Liver (tissue), 3 donors: ENCODE measurements at regions not wholly inside any gene's neighbourhood (a gene's known extent, or its start where the extent isn't known, plus 50 kb on each side); places are given as distances from the start of the nearest gene placed in this dataset.

Experiments
- ATF3 ChIP-seq: IDR thresholded peaks from 2 replicates; pipeline ENCODE4 v1.6.1; 2016; ENCODE audit warnings: antibody characterized with exemption
- CTCF ChIP-seq: fragments of 150-350 bp; IDR thresholded peaks from 2 replicates; pipeline ENCODE4 v1.5.1; 2017; ENCODE audit warnings: improper control_type of control experiment, low read depth, low read length; ENCODE audit not compliant: missing input control
- EGR1 ChIP-seq, 2 donors: IDR thresholded peaks; 2 replicates each; pipeline ENCODE4 v1.6.1; 2016 to 2018; ENCODE audit warnings: antibody characterized with exemption in 2 of 2, low read depth in 2 of 2
- GABPA ChIP-seq, 2 donors: IDR thresholded peaks in 1 of 2; conservative IDR thresholded peaks in 1 of 2; 2 replicates each; pipeline ENCODE4 v1.6.1; 2016; ENCODE audit warnings: antibody characterized with exemption in 2 of 2, mild to moderate bottlenecking in 1 of 2, moderate library complexity in 1 of 2
- JUND ChIP-seq, 2 donors: IDR thresholded peaks; 2 replicates each; pipeline ENCODE4 v1.6.1; 2016; ENCODE audit warnings: antibody characterized with exemption in 2 of 2
- REST ChIP-seq: IDR thresholded peaks from 2 replicates; pipeline ENCODE4 v1.6.1; 2016; ENCODE audit warnings: antibody characterized with exemption, mild to moderate bottlenecking
- SP1 ChIP-seq: IDR thresholded peaks from 2 replicates; pipeline ENCODE4 v1.6.1; 2018; ENCODE audit warnings: antibody characterized with exemption, mild to moderate bottlenecking
- TAF1 ChIP-seq: conservative IDR thresholded peaks from 2 replicates; pipeline ENCODE4 v1.6.1; 2016; ENCODE audit warnings: antibody characterized with exemption, mild to moderate bottlenecking
- donor health status: healthy.
- donor health status: healthy.

- no peak for TF ChIP-seq CTCF
- no peak for TF ChIP-seq TAF1
- TF ChIP-seq JUND (IDR thresholded peaks at IDR 0.05), result no peak
- TF ChIP-seq GABPA (IDR thresholded peaks at IDR 0.05 in 1 of 2, conservative IDR thresholded peaks at IDR 0.05 in 1 of 2), result no peak
- no peak for TF ChIP-seq EGR1 (IDR thresholded peaks at IDR 0.05; ENCODE audit: low read depth in 2 of 2)
- TF ChIP-seq REST, result no peak
- no peak for TF ChIP-seq ATF3
- TF ChIP-seq SP1, result no peak
These were observed 65.2 kb upstream of the FAM20C start for GRCh38 chr7:127064-127598.
